Spleen (tissue), 11 donors: ENCODE measurements at regions not wholly inside any gene's neighbourhood (a gene's known extent, or its start where the extent isn't known, plus 50 kb on each side); places are given as distances from the start of the nearest gene placed in this dataset.

Source experiments
- DNase-seq: peaks from one replicate; pipeline ENCODE4 v3.0.0-alpha.2; 2020
- H3K27ac ChIP-seq, 8 donors: fragments of 200-600 bp; sonication (generic) in 7 of 8; 1 replicate in 4 of 8; 2 replicates in 4 of 8; pipeline versions ENCODE4 v1.5.0 to v1.8.0; 2016 to 2021; ENCODE audit warnings: inconsistent platforms in 4 of 8, mild to moderate bottlenecking in 4 of 8, moderate library complexity in 1 of 8
- H3K27me3 ChIP-seq, 7 donors: fragments of 200-600 bp; sonication (generic) in 6 of 7; replicated peaks in 1 of 7; 1 replicate in 4 of 7; 2 replicates in 3 of 7; pipeline versions ENCODE4 v1.5.0 to v1.8.0; 2016 to 2021; ENCODE audit warnings: inconsistent platforms in 3 of 7, mild to moderate bottlenecking in 1 of 7
- H3K36me3 ChIP-seq, 6 donors: fragments of 200-600 bp; sonication (generic) in 5 of 6; 1 replicate in 4 of 6; 2 replicates in 2 of 6; pipeline versions ENCODE4 v1.5.0 to v1.8.0; 2016 to 2021; ENCODE audit warnings: inconsistent platforms in 2 of 6
- H3K4me1 ChIP-seq, 6 donors: fragments of 200-600 bp; sonication (generic) in 5 of 6; 1 replicate in 3 of 6; 2 replicates in 3 of 6; pipeline versions ENCODE4 v1.5.0 to v1.8.0; 2016 to 2021; ENCODE audit warnings: inconsistent platforms in 3 of 6
- H3K4me3 ChIP-seq, 8 donors: fragments of 200-600 bp; sonication (generic) in 7 of 8; 1 replicate in 4 of 8; 2 replicates in 4 of 8; pipeline versions ENCODE4 v1.5.0 to v1.8.0; 2016 to 2021; ENCODE audit warnings: inconsistent platforms in 4 of 8, mild to moderate bottlenecking in 4 of 8, moderate library complexity in 2 of 8
- H3K9me3 ChIP-seq, 8 donors: fragments of 200-600 bp; sonication (generic) in 7 of 8; 1 replicate in 4 of 8; 2 replicates in 4 of 8; pipeline versions ENCODE4 v1.5.0 to v1.8.0; 2016 to 2021; ENCODE audit warnings: inconsistent platforms in 4 of 8
- POLR2A ChIP-seq, 3 donors: fragments of 450-650 bp; IDR thresholded peaks; one replicate each; pipeline ENCODE4 v1.5.1; 2017; ENCODE audit warnings: antibody characterized with exemption in 3 of 3, mild to moderate bottlenecking in 1 of 3
- POLR2AphosphoS5 ChIP-seq, 3 donors: sonication (generic); formaldehyde crosslinking; IDR thresholded peaks; one replicate each; pipeline ENCODE4 v1.5.1; 2017; ENCODE audit warnings: antibody characterized with exemption in 3 of 3
- WGBS, 5 donors: extraction: QIAGEN DNeasy Blood & Tissue Kit in 3 of 5; methylation state at CpG; one replicate each; pipeline versions ENCODE4 v1.1.5 to v1.1.7; 2013 to 2018; 5-methylcytosine and 5-hydroxymethylcytosine counted together
- intact Hi-C: fragments of 100-400 bp; cut with DNase I; formaldehyde crosslinking; loops from one replicate; pipeline ENCODE4 v1.15.0; 2023; ENCODE audit warnings: low total_unique reads
- TF ChIP-seq, protein P1 (sequence below), 11 experiments: fragments of 200-600 bp in 7 of 11; fragments of 450-650 bp in 4 of 11; sonication (generic) in 4 of 11; IDR thresholded peaks in 8 of 11; conservative IDR thresholded peaks in 3 of 11; 1 replicate in 7 of 11; 2 replicates in 4 of 11; pipeline versions ENCODE4 v1.4.0 to v1.8.0; 2016 to 2021; ENCODE audit warnings: antibody characterized with exemption in 11 of 11, inconsistent platforms in 4 of 11, mild to moderate bottlenecking in 1 of 11
- donor health status: healthy with polysubstance abuse.
- donor health status: DM: no; HTN: no; CAD: no; lungs with moderate emphysema.
- donor health status: DM: no; HTN: no; CAD: no.
- donor health status: Bipolar disorder and iron deficiency.
- donor health status: healthy.
- donor health status: DM: no; HTN: no; CAD: no.
- donor health status: DM: yes; HTN: yes; CAD: no.

DNA sequence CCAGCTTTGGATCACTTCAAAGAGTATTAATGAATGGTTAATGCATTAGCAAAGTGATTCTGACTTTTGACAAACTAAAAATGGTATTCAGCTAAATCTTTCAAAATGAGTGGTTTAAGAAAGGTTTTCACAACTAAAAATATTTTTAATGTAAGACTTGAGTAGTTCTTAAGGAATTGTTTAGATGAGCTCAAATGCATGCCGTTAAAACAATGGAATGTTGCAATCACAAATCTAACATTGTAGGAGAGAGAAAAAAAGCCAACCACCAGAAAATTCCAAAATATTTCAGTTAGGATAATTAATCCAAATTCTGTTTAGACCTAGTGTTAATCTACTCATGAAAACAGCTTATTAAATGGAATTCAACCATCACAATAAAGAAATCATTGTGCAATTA is 1044.8 kb upstream of the SLC10A2 start:
- no peaks in the 10 kb centered on the region for H3K36me3 ChIP-seq
- DNase-seq: no peak
- no peaks in the 10 kb centered on the region for H3K27me3 ChIP-seq
- TF ChIP-seq POLR2A (IDR thresholded peaks at IDR 0.05): no peak
- no peak for TF ChIP-seq POLR2AphosphoS5 (IDR thresholded peaks at IDR 0.05)
- TF ChIP-seq, protein P1, sequence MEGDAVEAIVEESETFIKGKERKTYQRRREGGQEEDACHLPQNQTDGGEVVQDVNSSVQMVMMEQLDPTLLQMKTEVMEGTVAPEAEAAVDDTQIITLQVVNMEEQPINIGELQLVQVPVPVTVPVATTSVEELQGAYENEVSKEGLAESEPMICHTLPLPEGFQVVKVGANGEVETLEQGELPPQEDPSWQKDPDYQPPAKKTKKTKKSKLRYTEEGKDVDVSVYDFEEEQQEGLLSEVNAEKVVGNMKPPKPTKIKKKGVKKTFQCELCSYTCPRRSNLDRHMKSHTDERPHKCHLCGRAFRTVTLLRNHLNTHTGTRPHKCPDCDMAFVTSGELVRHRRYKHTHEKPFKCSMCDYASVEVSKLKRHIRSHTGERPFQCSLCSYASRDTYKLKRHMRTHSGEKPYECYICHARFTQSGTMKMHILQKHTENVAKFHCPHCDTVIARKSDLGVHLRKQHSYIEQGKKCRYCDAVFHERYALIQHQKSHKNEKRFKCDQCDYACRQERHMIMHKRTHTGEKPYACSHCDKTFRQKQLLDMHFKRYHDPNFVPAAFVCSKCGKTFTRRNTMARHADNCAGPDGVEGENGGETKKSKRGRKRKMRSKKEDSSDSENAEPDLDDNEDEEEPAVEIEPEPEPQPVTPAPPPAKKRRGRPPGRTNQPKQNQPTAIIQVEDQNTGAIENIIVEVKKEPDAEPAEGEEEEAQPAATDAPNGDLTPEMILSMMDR (IDR thresholded peaks at IDR 0.05 in 8 of 11, conservative IDR thresholded peaks at IDR 0.05 in 3 of 11): no peak
- intact Hi-C loops: no loop called here
- no peak overlapping the region for H3K27ac ChIP-seq
- 68 to 94% (median 83%) methylated on average over 1 of the region's 1 CpG for WGBS, 5 donors
- H3K9me3 ChIP-seq: peaks cover 0 to 23% (median 11%) of the 10 kb centered on the region in 8 donors
- no peaks in the 10 kb centered on the region for H3K4me1 ChIP-seq
- H3K4me3 ChIP-seq: no peak overlapping the region

DNA sequence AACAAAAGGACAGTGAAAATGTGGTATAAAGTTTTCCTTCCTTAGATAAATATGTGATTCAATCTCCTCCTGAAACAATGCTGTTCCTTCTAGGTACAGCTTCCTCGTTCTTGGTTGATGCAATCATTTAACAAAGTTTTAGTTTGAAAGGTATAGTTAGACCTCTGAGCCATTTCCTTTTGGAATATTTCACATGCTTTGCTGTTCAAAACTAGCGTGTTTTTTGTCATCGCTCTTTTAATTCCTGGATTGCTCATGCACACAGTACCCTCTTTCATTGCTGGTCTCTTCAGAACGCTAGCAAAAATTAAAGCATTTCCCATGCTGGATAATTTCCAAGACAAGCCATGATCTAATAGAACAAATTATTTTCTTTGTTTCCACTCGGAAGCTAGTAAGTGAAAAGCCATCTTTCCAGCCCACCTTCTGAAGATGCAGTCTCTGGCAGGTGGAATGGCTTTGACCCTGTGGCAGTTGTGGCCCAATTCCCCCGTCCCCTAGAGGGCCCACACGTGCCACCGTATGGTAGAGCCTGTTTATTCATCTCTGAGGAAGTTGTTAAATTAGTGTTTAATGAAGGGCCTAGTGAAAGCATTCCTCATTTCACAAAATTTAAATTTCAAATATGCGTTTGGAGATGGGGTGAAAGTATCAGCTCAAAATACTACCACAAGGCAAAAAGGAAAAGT is 1040.6 kb upstream of the SLC10A2 start:
- Histone ChIP-seq H3K4me3 (no peak overlapping the region), H3K9me3 (peaks cover 0 to 28% (median 11%) of the 10 kb centered on the region in 8 donors), H3K4me1 (no peaks in the 10 kb centered on the region), H3K36me3 (no peaks in the 10 kb centered on the region), H3K27me3 (no peaks in the 10 kb centered on the region), H3K27ac (no peak overlapping the region)
- 71 to 86% (median 80%) methylated on average over 9 of the region's 9 CpGs for WGBS, 5 donors
- TF ChIP-seq POLR2A (IDR thresholded peaks at IDR 0.05): no peak
- TF ChIP-seq, protein P1 (IDR thresholded peaks at IDR 0.05 in 8 of 11, conservative IDR thresholded peaks at IDR 0.05 in 3 of 11): no peak
- no peak for TF ChIP-seq POLR2AphosphoS5 (IDR thresholded peaks at IDR 0.05)
- DNase-seq: no peak
- intact Hi-C loops: no loop called here

DNA sequence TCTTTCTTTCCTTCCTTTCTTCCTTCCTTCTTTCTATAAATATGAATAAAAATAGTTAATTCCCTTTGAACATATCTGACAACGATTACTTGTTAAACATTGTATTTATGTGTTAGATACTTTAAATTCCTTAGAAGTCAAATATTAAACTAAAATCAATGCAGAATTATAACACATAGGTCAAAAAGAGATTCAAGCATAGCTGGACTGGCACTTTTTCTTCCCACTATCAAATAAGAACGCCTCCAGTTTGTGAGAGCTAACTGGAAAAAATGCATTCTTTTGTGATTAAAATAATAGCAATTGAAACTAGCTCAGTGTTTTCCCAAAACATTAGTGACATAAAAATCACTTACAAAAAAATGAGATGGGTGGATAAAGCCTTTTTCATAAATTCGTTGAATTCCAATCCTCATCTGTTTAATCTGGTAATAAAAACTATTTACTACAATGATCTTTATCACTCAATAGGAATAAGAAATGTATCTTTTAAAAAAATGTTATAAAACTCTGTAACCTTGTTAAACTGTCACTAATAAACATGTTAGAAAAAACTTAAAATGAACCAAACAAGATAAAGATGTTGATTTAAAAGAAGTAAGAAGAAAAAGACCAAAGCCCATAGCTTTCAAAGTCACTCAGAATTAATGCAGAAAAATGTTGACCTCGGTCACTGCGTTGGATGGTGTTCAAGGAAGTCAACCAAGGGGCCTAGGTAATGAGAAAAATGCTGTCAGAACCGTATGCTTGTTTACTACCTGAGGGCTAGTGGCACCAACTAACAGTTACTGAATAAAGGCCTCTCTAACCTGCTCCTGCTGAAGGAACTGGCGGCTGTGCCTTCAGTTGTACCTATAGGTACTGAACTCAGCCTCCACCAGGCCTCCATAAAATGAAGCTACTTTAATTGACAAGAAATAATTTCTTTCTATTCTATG is 1039.5 kb upstream of the SLC10A2 start:
- Histone ChIP-seq H3K4me1 (no peaks in the 10 kb centered on the region), H3K4me3 (no peak overlapping the region), H3K36me3 (no peaks in the 10 kb centered on the region), H3K27ac (no peak overlapping the region), H3K9me3 (peaks cover 0 to 28% (median 11%) of the 10 kb centered on the region in 8 donors), H3K27me3 (no peaks in the 10 kb centered on the region)
- DNase-seq: no peak
- WGBS, 5 donors: 60 to 81% (median 73%) methylated on average over 7 of the region's 7 CpGs
- intact Hi-C loops: no loop called here
- TF ChIP-seq, protein P1 (IDR thresholded peaks at IDR 0.05 in 8 of 11, conservative IDR thresholded peaks at IDR 0.05 in 3 of 11): no peak
- no peak for TF ChIP-seq POLR2AphosphoS5 (IDR thresholded peaks at IDR 0.05)
- TF ChIP-seq POLR2A (IDR thresholded peaks at IDR 0.05): no peak

DNA sequence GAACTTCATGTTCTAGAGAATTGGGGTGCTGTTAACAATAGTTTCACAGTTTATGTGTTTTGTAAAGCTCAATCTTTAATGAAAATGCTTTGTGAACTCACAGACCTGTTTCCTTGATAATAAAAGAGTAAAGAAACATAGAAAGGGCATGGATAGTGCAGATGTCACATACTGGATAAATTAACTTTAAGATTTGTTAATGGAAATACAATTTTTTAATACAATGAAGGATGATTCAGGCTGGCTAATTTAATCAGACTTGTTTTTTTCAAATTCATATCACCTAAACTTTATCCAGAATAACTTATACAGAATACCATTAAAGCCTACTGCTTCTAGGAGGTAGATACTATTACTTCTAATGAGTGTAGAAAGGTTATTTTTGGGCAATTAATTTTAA is 1033.5 kb upstream of the SLC10A2 start:
- Histone ChIP-seq H3K9me3 (peaks cover 0 to 15% (median 0%) of the 10 kb centered on the region in 8 donors), H3K4me3 (no peak overlapping the region), H3K27ac (no peak overlapping the region), H3K27me3 (no peaks in the 10 kb centered on the region), H3K36me3 (no peaks in the 10 kb centered on the region), H3K4me1 (no peaks in the 10 kb centered on the region)
- DNase-seq: no peak
- intact Hi-C loops: no loop called here
- TF ChIP-seq, protein P1 (IDR thresholded peaks at IDR 0.05 in 8 of 11, conservative IDR thresholded peaks at IDR 0.05 in 3 of 11): no peak
- TF ChIP-seq POLR2A (IDR thresholded peaks at IDR 0.05) (no peak), POLR2AphosphoS5 (IDR thresholded peaks at IDR 0.05) (no peak)
